OCI-LY3 (cell line): ENCODE measurements at regions not wholly inside any gene's neighbourhood (a gene's known extent, or its start where the extent isn't known, plus 50 kb on each side); places are given as distances from the start of the nearest gene placed in this dataset.

ENCODE experiments used
- CTCF ChIP-seq: fragments of 200-600, 300-600 bp; sonication (generic); IDR thresholded peaks from 2 replicates; pipeline ENCODE4 v1.5.1; 2014; ENCODE audit warnings: antibody characterized with exemption, low read length, low read depth
- EZH2phosphoT487 ChIP-seq: fragments of 200-600 bp; shearing (Covaris generic); IDR thresholded peaks from 2 replicates; pipeline ENCODE4 v1.6.1; 2018; ENCODE audit warnings: antibody characterized with exemption, mixed run types, low read depth

DNA sequence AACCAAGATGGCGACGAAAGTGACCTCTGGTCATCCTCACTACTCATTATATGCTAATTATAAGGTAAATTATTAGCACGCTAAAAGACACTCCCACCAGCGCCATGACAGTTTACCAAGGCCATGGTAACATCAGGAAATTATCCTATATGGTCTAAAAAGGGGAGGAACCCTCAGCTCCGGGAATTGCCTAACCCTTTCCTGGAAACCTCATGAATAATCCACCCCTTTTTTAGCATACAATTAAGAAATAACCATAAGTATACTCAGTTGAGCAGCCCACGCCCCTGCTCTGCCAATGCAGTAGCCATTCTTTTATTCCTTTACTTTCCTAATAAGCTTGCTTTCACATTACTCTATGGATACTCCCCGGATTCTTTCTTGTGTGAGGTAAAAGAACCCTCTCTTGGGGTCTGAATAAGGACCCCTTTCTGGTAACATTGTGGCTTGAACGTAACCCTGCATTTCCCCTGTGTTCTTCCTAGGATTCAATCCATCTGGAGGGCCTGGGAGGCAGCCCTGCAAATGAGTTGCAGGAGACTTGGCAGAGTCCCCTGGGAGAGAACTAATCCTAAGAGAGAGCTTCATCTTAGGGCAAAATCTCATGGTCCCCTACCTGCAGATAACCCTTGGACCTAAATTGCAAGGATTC lies 225.6 kb upstream of the JARID2 start:
- TF ChIP-seq CTCF (no peak), EZH2phosphoT487 (no peak)
